Transverse colon (tissue), 3 donors: ENCODE measurements at regions not wholly inside any gene's neighbourhood (a gene's known extent, or its start where the extent isn't known, plus 50 kb on each side); places are given as distances from the start of the nearest gene placed in this dataset.

Experiments used
- POLR2A ChIP-seq: fragments of 450-650 bp; IDR thresholded peaks from one replicate; pipeline ENCODE4 v1.6.1; 2016; ENCODE audit warnings: antibody characterized with exemption, mild to moderate bottlenecking, moderate library complexity
- TF ChIP-seq, protein P1 (sequence below), 5 experiments: fragments of 200-600 bp in 3 of 5; fragments of 450-650 bp in 2 of 5; sonication (generic) in 3 of 5; IDR thresholded peaks; 1 replicate in 2 of 5; 2 replicates in 3 of 5; pipeline ENCODE4 v1.5.1; 2016 to 2017; ENCODE audit warnings: antibody characterized with exemption in 5 of 5, inconsistent platforms in 3 of 5, mild to moderate bottlenecking in 2 of 5, moderate library complexity in 1 of 5

GRCh38 chr2:67289921-67290371 lies 107.2 kb upstream of the ETAA1 start:
- TF ChIP-seq, protein P1, sequence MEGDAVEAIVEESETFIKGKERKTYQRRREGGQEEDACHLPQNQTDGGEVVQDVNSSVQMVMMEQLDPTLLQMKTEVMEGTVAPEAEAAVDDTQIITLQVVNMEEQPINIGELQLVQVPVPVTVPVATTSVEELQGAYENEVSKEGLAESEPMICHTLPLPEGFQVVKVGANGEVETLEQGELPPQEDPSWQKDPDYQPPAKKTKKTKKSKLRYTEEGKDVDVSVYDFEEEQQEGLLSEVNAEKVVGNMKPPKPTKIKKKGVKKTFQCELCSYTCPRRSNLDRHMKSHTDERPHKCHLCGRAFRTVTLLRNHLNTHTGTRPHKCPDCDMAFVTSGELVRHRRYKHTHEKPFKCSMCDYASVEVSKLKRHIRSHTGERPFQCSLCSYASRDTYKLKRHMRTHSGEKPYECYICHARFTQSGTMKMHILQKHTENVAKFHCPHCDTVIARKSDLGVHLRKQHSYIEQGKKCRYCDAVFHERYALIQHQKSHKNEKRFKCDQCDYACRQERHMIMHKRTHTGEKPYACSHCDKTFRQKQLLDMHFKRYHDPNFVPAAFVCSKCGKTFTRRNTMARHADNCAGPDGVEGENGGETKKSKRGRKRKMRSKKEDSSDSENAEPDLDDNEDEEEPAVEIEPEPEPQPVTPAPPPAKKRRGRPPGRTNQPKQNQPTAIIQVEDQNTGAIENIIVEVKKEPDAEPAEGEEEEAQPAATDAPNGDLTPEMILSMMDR (IDR thresholded peaks at IDR 0.05), result no peak
- no peak for TF ChIP-seq POLR2A
